ENCODE measurements at regions not wholly inside any gene's neighbourhood (a gene's known extent, or its start where the extent isn't known, plus 50 kb on each side); places are given as distances from the start of the nearest gene placed in this dataset.
"Not testable (repeated sequence)": the region's sequence is repeated elsewhere in the genome, so short reads cannot be mapped to it uniquely, and the experiment has no call there.

GRCh38 chr4:15331930-15332329, 95.9 kb upstream of the C1QTNF7 start:
- no peaks in the 10 kb centered on the region for H3K36me3 ChIP-seq
- no peak for TF ChIP-seq Cebpa-rat (IDR thresholded peaks at IDR 0.05)
- H3K4me3 ChIP-seq: no peak overlapping the region

DNA sequence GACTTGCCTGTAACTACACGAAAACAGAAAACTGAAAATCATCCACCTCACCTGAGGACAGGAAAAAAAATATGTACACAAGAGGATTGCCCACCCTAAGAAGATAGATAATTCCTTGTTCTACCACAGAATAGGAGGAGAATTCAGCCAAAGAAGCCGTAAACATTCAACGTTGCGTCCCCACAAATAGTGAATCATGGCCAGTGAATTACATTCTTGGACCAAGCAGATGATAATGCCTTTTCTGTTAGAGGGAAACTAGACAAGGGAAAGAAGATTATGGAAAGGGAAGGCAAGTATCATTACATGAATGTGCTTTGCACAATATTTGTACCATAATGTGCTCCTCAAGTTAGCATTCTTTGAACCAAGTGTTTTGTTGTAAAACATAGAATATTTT, 95.5 kb upstream of the C1QTNF7 start:
- H3K27ac ChIP-seq: no peak overlapping the region
- TF ChIP-seq Cebpa-rat (IDR thresholded peaks at IDR 0.05): no peak

More at GRCh38 chr4:15331930-15332329, 95.9 kb upstream of the C1QTNF7 start:
- H3K4me1 ChIP-seq: no peaks in the 10 kb centered on the region
- no peaks in the 10 kb centered on the region for H3K9me3 ChIP-seq
- no peaks in the 10 kb centered on the region for H3K27me3 ChIP-seq
- H3K4me2 ChIP-seq: no peak overlapping the region
- no peaks in the 10 kb centered on the region for H4K20me1 ChIP-seq
- no peak overlapping the region for H3K9ac ChIP-seq
- no peak overlapping the region for H3K27ac ChIP-seq

GRCh38 chr4:15333692-15334633, 93.9 kb upstream of the C1QTNF7 start:
- no peaks in the 10 kb centered on the region for H3K36me3 ChIP-seq
- no peak overlapping the region for H3K4me3 ChIP-seq

More for the DNA sequence above, 95.5 kb upstream of the C1QTNF7 start:
- H3K9ac ChIP-seq: no peak overlapping the region
- no peaks in the 10 kb centered on the region for H3K9me3 ChIP-seq
- no peaks in the 10 kb centered on the region for H3K36me3 ChIP-seq
- no peaks in the 10 kb centered on the region for H3K4me1 ChIP-seq
- no peak overlapping the region for H3K4me2 ChIP-seq
- no peaks in the 10 kb centered on the region for H3K27me3 ChIP-seq
- no peaks in the 10 kb centered on the region for H4K20me1 ChIP-seq
- H3K4me3 ChIP-seq: no peak overlapping the region

DNA sequence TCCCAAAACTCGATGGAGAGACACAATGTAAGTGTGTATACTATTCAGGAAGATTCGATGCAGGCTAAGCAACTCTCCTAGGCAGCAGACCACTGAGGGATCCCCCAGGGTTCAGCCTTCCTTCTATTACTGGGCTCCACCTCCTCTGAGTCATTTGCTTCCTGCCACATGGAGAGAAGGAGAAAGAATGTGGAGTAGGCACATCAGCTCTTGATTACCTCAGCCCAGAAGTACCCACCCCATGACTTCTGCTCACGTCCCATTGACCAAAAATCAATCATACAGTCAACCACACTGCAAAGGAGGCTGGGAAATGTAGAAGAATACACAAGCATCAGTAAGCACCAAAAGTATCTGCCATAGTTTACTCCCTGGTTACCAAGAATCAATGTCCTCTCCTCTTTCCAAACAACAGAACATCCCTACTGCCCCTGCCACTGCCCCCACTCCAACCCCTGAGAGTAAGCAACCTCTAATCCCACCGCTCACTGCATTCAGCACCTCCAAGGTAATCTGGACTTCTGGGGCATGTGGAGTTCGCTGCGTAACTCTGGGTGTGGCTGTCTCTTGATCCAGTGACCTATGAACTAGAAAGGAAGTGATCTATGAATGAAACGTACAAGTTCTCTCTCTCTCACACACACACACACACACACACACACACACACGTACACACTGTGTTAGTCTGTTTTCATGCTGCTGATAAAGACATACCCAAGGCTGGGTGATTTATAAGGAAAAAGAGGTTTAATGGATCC, 91.2 kb upstream of the C1QTNF7 start:
- Histone ChIP-seq H3K27ac (no peak overlapping the region), H3K4me3 (no peak overlapping the region), H3K36me3 (no peaks in the 10 kb centered on the region), H3K9me3 (no peaks in the 10 kb centered on the region), H3K9ac (no peak overlapping the region), H3K4me2 (no peak overlapping the region), H3K4me1 (no peaks in the 10 kb centered on the region), H4K20me1 (no peaks in the 10 kb centered on the region), H3K27me3 (no peaks in the 10 kb centered on the region)
- TF ChIP-seq Cebpa-rat (IDR thresholded peaks at IDR 0.05): no peak

More at GRCh38 chr4:15333692-15334633, 93.9 kb upstream of the C1QTNF7 start:
- Histone ChIP-seq H3K27me3 (no peaks in the 10 kb centered on the region), H3K27ac (no peak overlapping the region), H3K4me1 (no peaks in the 10 kb centered on the region), H3K9me3 (no peaks in the 10 kb centered on the region), H3K4me2 (no peak overlapping the region), H4K20me1 (no peaks in the 10 kb centered on the region), H3K9ac (no peak overlapping the region)
- no peak for TF ChIP-seq Cebpa-rat (IDR thresholded peaks at IDR 0.05)

GRCh38 chr4:15337168-15337657, 90.6 kb upstream of the C1QTNF7 start:
- H3K9me3 ChIP-seq, H3K4me2 ChIP-seq, H3K36me3 ChIP-seq, H3K9ac ChIP-seq, H3K27ac ChIP-seq, H3K27me3 ChIP-seq, H3K4me3 ChIP-seq, H3K4me1 ChIP-seq, H4K20me1 ChIP-seq: not testable (repeated sequence)

GRCh38 chr4:15339737-15340136, 88.1 kb upstream of the C1QTNF7 start:
- no peak overlapping the region for H3K27ac ChIP-seq
- H3K9ac ChIP-seq: no peak overlapping the region
- no peak overlapping the region for H3K4me2 ChIP-seq
- no peaks in the 10 kb centered on the region for H3K9me3 ChIP-seq
- no peaks in the 10 kb centered on the region for H3K36me3 ChIP-seq
- H3K4me3 ChIP-seq: no peak overlapping the region
- no peak for TF ChIP-seq Cebpa-rat (IDR thresholded peaks at IDR 0.05)
- H3K27me3 ChIP-seq: no peaks in the 10 kb centered on the region
- H3K4me1 ChIP-seq: no peaks in the 10 kb centered on the region
- no peaks in the 10 kb centered on the region for H4K20me1 ChIP-seq

GRCh38 chr4:15340332-15340731, 87.5 kb upstream of the C1QTNF7 start:
- Histone ChIP-seq H3K9me3 (no peaks in the 10 kb centered on the region), H4K20me1 (no peaks in the 10 kb centered on the region), H3K4me1 (no peaks in the 10 kb centered on the region), H3K36me3 (no peaks in the 10 kb centered on the region), H3K4me3 (no peak overlapping the region), H3K9ac (no peak overlapping the region), H3K27me3 (no peaks in the 10 kb centered on the region), H3K4me2 (no peak overlapping the region), H3K27ac (no peak overlapping the region)
- no peak for TF ChIP-seq Cebpa-rat (IDR thresholded peaks at IDR 0.05)

DNA sequence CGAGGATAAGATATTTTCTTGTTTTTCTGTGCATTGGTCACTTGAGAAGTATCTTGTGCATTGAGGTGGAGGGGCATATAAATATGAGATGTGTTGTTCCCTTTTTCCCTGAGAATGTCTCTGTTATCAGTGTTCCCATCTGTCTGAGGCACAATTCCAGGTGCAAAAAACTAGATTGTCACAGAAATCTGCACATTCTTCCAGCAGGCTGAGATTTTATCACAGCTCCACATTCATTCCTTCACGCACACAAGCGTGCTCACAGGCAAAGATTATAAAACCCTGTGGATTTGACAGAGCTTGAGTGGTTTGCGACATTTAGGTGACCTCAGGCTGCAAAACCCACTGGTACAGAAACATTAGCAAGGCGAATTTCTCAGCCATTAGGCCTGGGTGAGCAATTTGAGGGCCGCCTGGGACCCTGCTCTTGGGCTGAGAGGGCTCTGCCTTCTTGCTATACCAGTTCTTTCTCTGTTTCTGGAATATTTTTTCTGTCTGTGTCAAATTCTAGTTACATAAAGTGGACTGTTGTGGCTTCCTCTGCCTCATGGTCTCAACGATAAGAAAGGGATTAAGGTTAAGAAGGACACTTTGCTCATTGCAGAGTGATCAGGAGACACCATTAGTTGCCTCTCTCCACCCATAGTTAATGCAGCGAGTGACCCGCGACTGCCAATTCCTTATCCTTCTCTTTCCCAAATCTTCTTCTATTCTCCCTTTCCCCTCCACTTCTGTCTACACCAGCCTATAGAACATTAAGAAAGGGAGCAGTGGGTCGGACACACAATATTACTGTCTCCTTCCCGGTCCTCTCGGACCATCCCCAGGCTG, 86.7 kb upstream of the C1QTNF7 start:
- H3K27me3 ChIP-seq: no peaks in the 10 kb centered on the region
- no peaks in the 10 kb centered on the region for H3K36me3 ChIP-seq
- no peaks in the 10 kb centered on the region for H4K20me1 ChIP-seq
- no peak for TF ChIP-seq Cebpa-rat (IDR thresholded peaks at IDR 0.05)
- H3K4me3 ChIP-seq: no peak overlapping the region
- no peak overlapping the region for H3K27ac ChIP-seq
- H3K9me3 ChIP-seq: no peaks in the 10 kb centered on the region
- H3K9ac ChIP-seq: no peak overlapping the region
- H3K4me1 ChIP-seq: no peaks in the 10 kb centered on the region
- H3K4me2 ChIP-seq: no peak overlapping the region

GRCh38 chr4:15341733-15342300, 86.0 kb upstream of the C1QTNF7 start:
- no peaks in the 10 kb centered on the region for H3K9me3 ChIP-seq
- H3K9ac ChIP-seq: no peak overlapping the region
- no peak overlapping the region for H3K4me2 ChIP-seq
- H4K20me1 ChIP-seq: no peaks in the 10 kb centered on the region
- H3K4me3 ChIP-seq: no peak overlapping the region
- H3K27me3 ChIP-seq: no peaks in the 10 kb centered on the region
- no peaks in the 10 kb centered on the region for H3K4me1 ChIP-seq
- no peak for TF ChIP-seq Cebpa-rat (IDR thresholded peaks at IDR 0.05)
- H3K36me3 ChIP-seq: no peaks in the 10 kb centered on the region
- no peak overlapping the region for H3K27ac ChIP-seq
